Peyer's patch (tissue), 4 donors: ENCODE measurements at regions not wholly inside any gene's neighbourhood (a gene's known extent, or its start where the extent isn't known, plus 50 kb on each side); places are given as distances from the start of the nearest gene placed in this dataset.
"Not testable (repeated sequence)": the region's sequence is repeated elsewhere in the genome, so short reads cannot be mapped to it uniquely, and the experiment has no call there.

ENCODE experiments used
- DNase-seq, 3 donors: peaks; one replicate each; pipeline ENCODE4 v3.0.0-alpha.2; 2017 to 2019
- H3K27ac ChIP-seq, 4 donors: fragments of 200-600 bp; sonication (generic); one replicate each; pipeline ENCODE4 v1.5.1; 2016 to 2019
- H3K27me3 ChIP-seq, 2 donors: fragments of 200-600 bp; sonication (generic); one replicate each; pipeline ENCODE4 v1.5.1; 2019
- H3K36me3 ChIP-seq, 3 donors: fragments of 200-600 bp; sonication (generic); one replicate each; pipeline ENCODE4 v1.5.1; 2016 to 2019
- H3K4me1 ChIP-seq, 4 donors: fragments of 200-600 bp; sonication (generic); one replicate each; pipeline ENCODE4 v1.5.1; 2016 to 2019
- H3K4me3 ChIP-seq, 4 donors: fragments of 200-600 bp; sonication (generic); 1 replicate in 3 of 4; 2 replicates in 1 of 4; pipeline ENCODE4 v1.5.1; 2016 to 2019; ENCODE audit warnings: mild to moderate bottlenecking in 1 of 4
- H3K9me3 ChIP-seq, 4 donors: fragments of 200-600 bp; sonication (generic); one replicate each; pipeline ENCODE4 v1.5.1; 2016 to 2019; ENCODE audit warnings: mild to moderate bottlenecking in 1 of 4
- CTCF ChIP-seq, 6 experiments: fragments of 450-650 bp in 4 of 6; fragments of 200-600 bp in 2 of 6; sonication (generic) in 1 of 6; IDR thresholded peaks; one replicate each; pipeline ENCODE4 v1.5.1; 2017 to 2019; ENCODE audit warnings: antibody characterized with exemption in 6 of 6, mild to moderate bottlenecking in 3 of 6, moderate library complexity in 1 of 6
- POLR2A ChIP-seq, 2 donors: fragments of 450-650 bp; IDR thresholded peaks; one replicate each; pipeline ENCODE4 v1.5.1; 2017; ENCODE audit warnings: antibody characterized with exemption in 2 of 2, mild to moderate bottlenecking in 2 of 2, moderate library complexity in 2 of 2

GRCh38 chr15:59906046-59906445 is 98.1 kb upstream of the FOXB1 start:
- Histone ChIP-seq H3K4me1 (no peaks in the 10 kb centered on the region), H3K9me3 (no peaks in the 10 kb centered on the region), H3K27ac (no peak overlapping the region), H3K4me3 (no peak overlapping the region), H3K36me3 (no peaks in the 10 kb centered on the region), H3K27me3 (no peaks in the 10 kb centered on the region)
- no peak for DNase-seq
- TF ChIP-seq CTCF (IDR thresholded peaks at IDR 0.05) (no peak), POLR2A (IDR thresholded peaks at IDR 0.05) (no peak)

GRCh38 chr15:59905176-59905575 is 98.9 kb upstream of the FOXB1 start:
- Histone ChIP-seq H3K27ac (no peak overlapping the region), H3K27me3 (no peaks in the 10 kb centered on the region), H3K4me1 (no peaks in the 10 kb centered on the region), H3K9me3 (no peaks in the 10 kb centered on the region), H3K36me3 (no peaks in the 10 kb centered on the region), H3K4me3 (no peak overlapping the region)
- no peak for DNase-seq
- TF ChIP-seq POLR2A (IDR thresholded peaks at IDR 0.05) = no peak
- TF ChIP-seq CTCF (IDR thresholded peaks at IDR 0.05) = no peak

GRCh38 chr15:59904450-59905135 is 99.5 kb upstream of the FOXB1 start:
- no peak for TF ChIP-seq CTCF (IDR thresholded peaks at IDR 0.05)
- no peak for TF ChIP-seq POLR2A (IDR thresholded peaks at IDR 0.05)
- H3K36me3 ChIP-seq = no peaks in the 10 kb centered on the region
- no peaks in the 10 kb centered on the region for H3K4me1 ChIP-seq
- H3K9me3 ChIP-seq = no peaks in the 10 kb centered on the region
- no peak overlapping the region for H3K4me3 ChIP-seq
- no peak overlapping the region for H3K27ac ChIP-seq
- H3K27me3 ChIP-seq = no peaks in the 10 kb centered on the region
- no peak for DNase-seq

GRCh38 chr15:59896663-59897074 is 107.4 kb upstream of the FOXB1 start:
- DNase-seq = no peak
- H3K4me3 ChIP-seq = no peak overlapping the region
- no peaks in the 10 kb centered on the region for H3K9me3 ChIP-seq
- H3K27me3 ChIP-seq = no peaks in the 10 kb centered on the region
- H3K36me3 ChIP-seq = no peaks in the 10 kb centered on the region
- H3K27ac ChIP-seq = no peak overlapping the region
- no peaks in the 10 kb centered on the region for H3K4me1 ChIP-seq
- TF ChIP-seq CTCF (IDR thresholded peaks at IDR 0.05) (no peak), POLR2A (IDR thresholded peaks at IDR 0.05) (no peak)

GRCh38 chr15:59894835-59895234 is 109.3 kb upstream of the FOXB1 start:
- DNase-seq = no peak
- Histone ChIP-seq H3K4me1 (no peaks in the 10 kb centered on the region), H3K9me3 (no peaks in the 10 kb centered on the region), H3K27me3 (no peaks in the 10 kb centered on the region), H3K4me3 (no peak overlapping the region), H3K27ac (no peak overlapping the region), H3K36me3 (no peaks in the 10 kb centered on the region)
- TF ChIP-seq POLR2A (IDR thresholded peaks at IDR 0.05) (no peak), CTCF (IDR thresholded peaks at IDR 0.05) (no peak)

- no peak overlapping the region for H3K4me3 ChIP-seq
- no peak for TF ChIP-seq CTCF (IDR thresholded peaks at IDR 0.05)
- TF ChIP-seq POLR2A (IDR thresholded peaks at IDR 0.05) = no peak
- DNase-seq = no peak
These were observed 111.1 kb upstream of the FOXB1 start for GRCh38 chr15:59892985-59893384.

GRCh38 chr15:59887870-59888269 is 116.2 kb upstream of the FOXB1 start:
- not testable (repeated sequence) for H3K27me3 ChIP-seq, H3K36me3 ChIP-seq, H3K9me3 ChIP-seq, H3K27ac ChIP-seq, DNase-seq, H3K4me3 ChIP-seq, H3K4me1 ChIP-seq

More at GRCh38 chr15:59892985-59893384, 111.1 kb upstream of the FOXB1 start:
- H3K9me3 ChIP-seq = no peaks in the 10 kb centered on the region
- H3K27me3 ChIP-seq = no peaks in the 10 kb centered on the region
- no peak overlapping the region for H3K27ac ChIP-seq
- H3K4me1 ChIP-seq = no peaks in the 10 kb centered on the region
- no peaks in the 10 kb centered on the region for H3K36me3 ChIP-seq
